HG02884 (cell line): ENCODE measurements at regions not wholly inside any gene's neighbourhood (a gene's known extent, or its start where the extent isn't known, plus 50 kb on each side); places are given as distances from the start of the nearest gene placed in this dataset.

Experiments
- ATAC-seq: cut with Tn5 transposase; IDR thresholded peaks from one replicate; pipeline ENCODE4 v1.9.1; 2021; ENCODE audit warnings: mild to moderate bottlenecking, moderate library complexity; ENCODE audit not compliant: unreplicated experiment

- ATAC-seq = no peak
Observed at GRCh38 chr13:40433577-40433976, 232.9 kb downstream of the FOXO1 start.

GRCh38 chr13:40434516-40435397, 231.7 kb downstream of the FOXO1 start:
- no peak for ATAC-seq

DNA sequence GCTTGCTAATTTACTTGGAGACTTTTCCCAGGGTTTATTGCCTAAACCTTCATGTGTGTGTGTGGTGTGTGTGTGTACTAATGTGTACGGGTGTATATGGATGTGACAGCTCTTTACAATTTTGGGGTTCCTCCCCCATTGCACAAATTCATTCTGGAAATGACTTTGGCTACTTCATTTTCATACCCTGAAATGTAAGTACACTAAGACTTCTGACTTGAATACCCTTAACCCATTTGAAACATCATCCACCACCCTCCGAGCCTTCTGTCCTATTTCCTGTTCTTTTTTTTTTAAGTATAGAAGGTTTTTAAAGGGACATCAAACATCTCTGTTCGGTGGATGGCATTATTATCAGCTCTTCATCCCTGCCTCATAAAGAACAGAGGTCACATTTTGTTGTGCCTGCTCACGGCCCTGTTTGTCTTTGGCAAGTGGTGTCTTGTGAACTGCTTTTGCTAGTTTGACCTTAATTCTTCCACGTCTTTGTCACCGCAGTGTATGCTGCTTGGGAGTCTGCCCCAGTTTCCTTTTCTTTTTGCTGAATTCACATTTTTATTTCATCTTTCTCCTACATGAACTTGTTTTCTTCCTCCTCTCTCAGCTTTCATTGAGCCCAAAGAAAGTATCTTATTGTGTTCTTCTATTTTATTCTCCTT, 228.3 kb downstream of the FOXO1 start:
- no peak for ATAC-seq

DNA sequence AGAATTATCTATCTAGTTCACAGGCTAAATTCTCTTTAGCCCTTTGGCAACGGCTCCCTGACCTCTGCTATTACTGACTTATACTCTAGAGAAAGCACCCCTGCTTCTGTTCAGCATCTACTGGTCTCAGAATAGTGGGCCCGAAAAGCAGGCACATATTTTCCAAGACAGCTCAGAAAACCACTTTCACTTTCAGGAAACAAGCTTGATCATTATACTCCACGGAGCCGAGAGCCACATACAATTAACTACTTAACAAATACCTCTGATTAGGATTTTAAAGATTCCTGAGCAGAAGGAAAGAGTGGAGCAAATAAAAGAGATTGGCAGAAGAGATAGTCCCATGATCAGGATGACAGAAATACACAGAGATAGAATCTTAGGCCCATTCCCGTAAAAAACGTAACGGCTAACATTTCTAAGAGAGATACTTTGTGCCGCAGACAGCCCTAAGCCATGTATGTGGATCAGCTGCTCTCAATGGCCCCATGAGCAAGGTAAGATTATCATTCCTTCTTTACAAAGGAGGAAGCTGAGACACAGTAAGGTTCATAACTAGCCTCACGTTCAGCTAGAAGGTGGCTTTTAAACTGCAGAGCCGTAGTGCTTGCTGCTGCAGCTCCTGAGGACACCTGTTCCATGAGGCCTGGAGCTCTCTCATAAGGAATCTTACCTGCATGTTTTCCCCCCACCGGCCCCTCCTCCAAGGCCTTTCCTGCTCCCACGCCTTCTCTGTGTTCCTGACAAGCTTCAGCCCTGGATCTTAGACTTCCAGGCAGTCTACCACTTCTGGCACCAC, 227.2 kb downstream of the FOXO1 start:
- ATAC-seq = no peak

DNA sequence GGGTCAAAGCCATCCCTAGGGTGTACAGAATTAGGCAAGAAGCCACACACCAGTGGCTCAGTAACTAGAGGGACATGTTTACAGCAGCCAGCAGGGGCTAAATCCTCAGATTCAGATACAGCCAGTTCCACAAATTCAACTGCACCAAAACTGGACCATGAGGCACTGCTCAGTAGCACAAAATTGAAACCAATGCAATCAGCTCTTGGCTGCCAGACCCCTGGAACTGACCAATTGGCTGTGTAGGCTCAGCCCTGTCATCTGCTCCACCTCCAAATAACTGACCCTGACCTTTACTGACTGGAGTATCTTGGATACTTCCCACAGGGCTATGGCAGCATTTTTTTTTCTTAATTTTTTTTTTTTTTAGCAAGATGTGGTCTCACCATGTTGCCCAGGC, 226.5 kb downstream of the FOXO1 start:
- ATAC-seq = no peak

GRCh38 chr13:40440990-40441820, 225.2 kb downstream of the FOXO1 start:
- no peak for ATAC-seq

GRCh38 chr13:40442231-40442630, 224.2 kb downstream of the FOXO1 start:
- no peak for ATAC-seq

DNA sequence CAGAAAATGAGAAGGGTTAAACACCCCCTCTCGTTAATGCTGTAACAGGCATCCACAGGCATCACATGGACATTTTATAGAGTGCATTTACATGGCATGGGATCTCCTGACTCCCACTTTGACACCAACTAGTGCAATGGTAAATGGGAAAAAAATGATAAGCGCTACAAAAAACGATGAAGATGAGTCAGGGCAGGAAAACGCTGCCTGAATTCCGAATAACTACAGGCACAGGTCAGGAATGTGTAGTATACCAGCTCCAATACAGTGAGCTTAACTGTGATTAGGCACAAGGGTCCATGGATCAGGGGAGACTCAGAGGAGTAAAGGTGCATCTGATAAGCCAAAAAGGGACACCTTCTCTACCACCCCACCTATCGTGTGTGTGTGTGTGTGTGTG, 223.6 kb downstream of the FOXO1 start:
- no peak for ATAC-seq

GRCh38 chr13:40444241-40444640, 222.2 kb downstream of the FOXO1 start:
- no peak for ATAC-seq

DNA sequence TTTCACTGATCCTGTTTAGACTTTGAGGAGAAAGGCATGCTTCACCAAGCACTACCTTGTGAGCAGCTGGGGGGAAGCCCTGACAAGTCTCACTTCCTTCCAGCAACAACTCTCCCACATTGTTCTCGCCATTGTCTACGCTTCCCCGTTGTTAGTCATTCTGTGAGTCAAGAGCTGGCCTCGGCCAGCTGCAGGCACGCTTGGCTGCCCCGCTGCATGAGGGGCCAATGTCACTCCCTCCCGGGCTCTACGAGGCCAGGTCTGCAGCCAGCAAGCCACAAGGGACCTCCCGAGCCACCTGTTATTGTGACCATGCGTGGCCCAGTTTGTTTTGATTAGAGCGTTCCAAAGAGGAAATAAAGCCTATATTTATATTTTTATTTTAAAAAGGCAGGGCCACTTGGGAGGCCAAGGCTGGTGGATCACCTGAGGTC, 220.9 kb downstream of the FOXO1 start:
- ATAC-seq = peak; percentile 99

DNA sequence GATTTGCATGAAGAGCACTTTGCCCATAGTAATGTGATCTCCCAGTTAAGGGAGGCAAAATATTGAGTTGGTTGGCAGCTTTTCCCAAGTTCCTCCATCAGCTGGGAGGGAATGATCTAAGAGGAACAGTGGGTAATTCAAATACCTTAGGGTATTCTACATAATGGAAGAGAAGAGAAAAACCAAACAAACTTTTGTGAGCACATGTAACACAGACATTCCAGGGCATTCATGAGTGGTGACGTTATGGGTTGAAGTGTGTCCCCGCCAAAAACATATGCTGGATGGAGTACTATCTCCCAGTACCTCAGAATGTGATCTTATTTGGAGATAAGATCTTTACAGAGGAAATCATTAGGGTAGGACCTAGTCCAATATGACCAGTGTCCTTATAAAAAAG, 220.1 kb downstream of the FOXO1 start:
- no peak for ATAC-seq

GRCh38 chr13:40447857-40448256, 218.6 kb downstream of the FOXO1 start:
- no peak for ATAC-seq

- no peak for ATAC-seq
Observed at GRCh38 chr13:40452038-40452666, 214.3 kb downstream of the FOXO1 start.

GRCh38 chr13:40452741-40453334, 213.6 kb downstream of the FOXO1 start:
- ATAC-seq = no peak

- ATAC-seq = no peak
Observed at GRCh38 chr13:40453351-40454021, 213.0 kb downstream of the FOXO1 start.

GRCh38 chr13:40456397-40456953, 210.0 kb downstream of the FOXO1 start:
- ATAC-seq = no peak

DNA sequence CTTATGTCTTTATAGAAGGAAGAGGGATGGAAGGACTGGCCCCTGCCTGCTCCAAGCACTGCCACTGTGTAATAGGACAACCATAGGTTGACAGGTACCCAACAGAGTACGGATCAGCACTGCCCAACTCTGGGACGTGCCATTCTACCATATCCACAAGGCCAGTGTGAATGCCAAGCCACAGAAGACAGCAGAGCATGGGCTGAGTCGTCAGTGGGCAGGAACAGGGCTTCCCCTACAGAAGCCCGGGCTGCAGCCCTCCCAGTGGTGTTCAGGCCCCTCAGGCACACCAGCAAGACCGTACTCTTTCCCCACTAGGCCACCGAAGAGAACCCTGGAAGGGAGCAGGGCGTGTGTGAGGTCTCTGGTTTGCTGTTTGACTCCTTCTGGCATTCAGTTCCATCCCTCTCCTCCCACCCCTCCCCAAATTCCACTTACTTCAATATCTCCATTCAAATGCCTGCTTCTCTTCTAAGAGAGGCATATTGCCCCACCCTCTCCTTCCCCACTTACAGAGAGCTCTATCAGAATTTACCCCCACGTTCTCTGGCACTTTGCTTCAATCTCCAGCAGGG, 209.4 kb downstream of the FOXO1 start:
- no peak for ATAC-seq

DNA sequence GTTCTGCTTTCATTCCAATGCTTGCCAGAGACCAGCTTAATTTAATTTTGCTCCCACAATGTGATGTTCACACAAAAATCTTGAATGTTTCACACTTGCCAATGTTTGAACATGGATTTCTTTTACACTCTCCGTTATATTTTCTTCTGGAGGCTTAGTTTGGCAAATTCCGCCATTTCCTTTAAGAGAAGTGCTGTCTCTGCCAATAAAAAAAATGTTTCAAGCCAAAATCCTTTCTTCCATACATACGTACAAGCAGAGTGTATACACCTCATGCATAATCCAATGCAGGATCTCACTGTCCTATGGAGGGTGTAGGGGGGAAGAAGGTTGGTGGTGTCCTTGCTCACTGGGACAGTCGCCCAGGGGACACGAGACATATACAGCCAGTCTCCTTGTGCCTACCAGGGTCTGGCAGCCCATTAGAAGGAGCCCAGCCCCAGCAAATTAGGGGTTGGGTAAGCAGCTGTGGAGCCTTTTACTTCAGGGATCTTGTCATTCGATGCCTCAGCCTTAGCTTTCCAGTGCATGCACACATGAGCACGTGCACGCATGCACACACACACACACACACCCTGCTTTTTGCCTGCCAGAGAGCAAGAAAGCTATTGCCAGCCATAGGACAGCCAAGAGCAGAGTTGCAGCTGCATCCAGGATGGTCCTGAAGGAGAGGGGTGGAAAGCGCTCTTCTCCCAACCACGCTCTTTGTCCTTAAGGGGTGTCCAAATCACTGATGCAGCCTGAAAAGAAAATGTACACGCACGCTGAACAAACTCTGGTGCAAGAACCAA, 208.3 kb downstream of the FOXO1 start:
- ATAC-seq = no peak
